H1 (cell line): ENCODE measurements at regions not wholly inside any gene's neighbourhood (a gene's known extent, or its start where the extent isn't known, plus 50 kb on each side); places are given as distances from the start of the nearest gene placed in this dataset.
A peak's percentile ranks its signal among the peaks of the same experiment; 100 is the strongest.

ENCODE experiments used
- CTCF ChIA-PET: fragments of 300-600 bp; sonication (Branson Sonifier 250); formaldehyde crosslinking; loops from one replicate; lab custom pipeline; 2021; ENCODE audit not compliant: partially characterized antibody; lab: Charles Lee
- POLR2A ChIA-PET: fragments of 300-600 bp; sonication (Branson Sonifier 250); formaldehyde crosslinking; loops from one replicate; lab custom pipeline; 2021; ENCODE audit warnings: inconsistent platforms; ENCODE audit not compliant: partially characterized antibody; lab: Charles Lee
- DNase-seq, 2 experiments: peaks; one replicate each; pipeline versions ENCODE4 v3.0.0 to v3.0.0-alpha.2; 2010 to 2022; ENCODE audit warnings: low spot score in 2 of 2, low read depth in 1 of 2, mixed read lengths in 1 of 2
- FAIRE-seq: peaks from 2 replicates; lab custom pipeline; 2011; peaks lifted over from hg19 to GRCh38; lab: Jason Lieb, UNC
- H2AFZ ChIP-seq: 2 replicates; pipeline ENCODE4 v1.8.1; 2012; ENCODE audit warnings: low read length, inconsistent platforms
- H2AK5ac ChIP-seq: 2 replicates; pipeline ENCODE4 v1.6.1; 2013; ENCODE audit warnings: low read depth, low read length
- H2BK120ac ChIP-seq: replicated peaks from 2 replicates; pipeline ENCODE3; 2013; ENCODE audit warnings: low read depth, low read length, inconsistent platforms
- H2BK12ac ChIP-seq: 2 replicates; pipeline ENCODE4 v1.6.1; 2013; ENCODE audit warnings: low read depth, low read length
- H2BK15ac ChIP-seq: 2 replicates; pipeline ENCODE4 v1.6.1; 2013; ENCODE audit warnings: low read length
- H2BK20ac ChIP-seq: 2 replicates; pipeline ENCODE4 v1.6.1; 2013; ENCODE audit warnings: low read length
- H2BK5ac ChIP-seq: 2 replicates; pipeline ENCODE4 v1.6.1; 2013; ENCODE audit warnings: low read depth, low read length
- H3K14ac ChIP-seq: 2 replicates; pipeline ENCODE4 v1.6.1; 2013; ENCODE audit warnings: inconsistent platforms; ENCODE audit not compliant: insufficient read length
- H3K18ac ChIP-seq: 2 replicates; pipeline ENCODE4 v1.6.1; 2013; ENCODE audit warnings: low read length; ENCODE audit errors: extremely low read depth
- H3K23ac ChIP-seq: 2 replicates; pipeline ENCODE4 v1.6.1; 2013; ENCODE audit warnings: inconsistent platforms; ENCODE audit not compliant: insufficient read length
- H3K23me2 ChIP-seq: 2 replicates; pipeline ENCODE4 v1.6.1; 2013; ENCODE audit warnings: low read depth, low read length
- H3K27ac ChIP-seq: 2 replicates; pipeline ENCODE4 v1.6.1; 2011; ENCODE audit warnings: low read depth, low read length, inconsistent platforms
- H3K27me3 ChIP-seq, 4 experiments: replicated peaks in 1 of 4; 1 replicate in 1 of 4; 2 replicates in 3 of 4; pipeline versions ENCODE4 v1.6.1 to v1.8.1; 2011 to 2013; ENCODE audit warnings: low read length in 3 of 4, mild to moderate bottlenecking in 3 of 4, inconsistent platforms in 2 of 4, mixed read lengths in 2 of 4, moderate library complexity in 1 of 4; ENCODE audit not compliant: control insufficient read depth in 3 of 4, insufficient read depth in 3 of 4; ENCODE audit errors: extremely low read depth in 1 of 4
- H3K36me3 ChIP-seq, 4 experiments: 2 replicates each; pipeline versions ENCODE4 v1.6.1 to v1.8.1; 2011 to 2013; ENCODE audit warnings: mild to moderate bottlenecking in 4 of 4, low read length in 3 of 4, moderate library complexity in 2 of 4, control low read depth in 1 of 4, inconsistent platforms in 1 of 4; ENCODE audit not compliant: insufficient read depth in 4 of 4, control insufficient read depth in 2 of 4
- H3K4ac ChIP-seq: replicated peaks from 2 replicates; pipeline ENCODE3; 2013; ENCODE audit warnings: low read length, low read depth, mixed read lengths, inconsistent platforms; ENCODE audit not compliant: insufficient read length
- H3K4me1 ChIP-seq, 4 experiments: replicated peaks in 1 of 4; 1 replicate in 1 of 4; 2 replicates in 3 of 4; pipeline versions ENCODE4 v1.6.1 to v1.8.1; 2011 to 2013; ENCODE audit warnings: low read length in 3 of 4, inconsistent platforms in 2 of 4, mixed read lengths in 1 of 4; ENCODE audit not compliant: insufficient read depth in 4 of 4, control insufficient read depth in 3 of 4
- H3K4me2 ChIP-seq, 2 experiments: 2 replicates each; pipeline versions ENCODE4 v1.6.1 to v1.8.1; 2011 to 2013; ENCODE audit warnings: low read depth in 2 of 2, low read length in 2 of 2, control low read depth in 1 of 2, inconsistent platforms in 1 of 2, mild to moderate bottlenecking in 1 of 2; ENCODE audit not compliant: insufficient read depth in 1 of 2
- H3K4me3 ChIP-seq, 4 experiments: fragments of 200-600, 300-600 bp in 1 of 4; sonication (generic), shearing (Covaris generic), sonication (Bioruptor Twin) in 1 of 4; 2 replicates each; pipeline versions ENCODE4 v1.5.1 to v1.8.1; 2011 to 2016; ENCODE audit warnings: low read length in 4 of 4, low read depth in 3 of 4, control low read depth in 2 of 4, inconsistent platforms in 2 of 4, mild to moderate bottlenecking in 2 of 4, mixed read lengths in 1 of 4, moderate library complexity in 1 of 4; ENCODE audit not compliant: insufficient read depth in 2 of 4; ENCODE audit errors: extremely low read depth in 1 of 4
- H3K56ac ChIP-seq: replicated peaks from 2 replicates; pipeline ENCODE3; 2013; ENCODE audit warnings: low read depth, mild to moderate bottlenecking, mixed read lengths, low read length, inconsistent platforms; ENCODE audit not compliant: insufficient read length
- H3K79me1 ChIP-seq: 2 replicates; pipeline ENCODE4 v1.6.1; 2013; ENCODE audit warnings: low read depth, low read length, control low read depth
- H3K79me2 ChIP-seq, 2 experiments: 2 replicates each; pipeline versions ENCODE4 v1.6.1 to v1.8.1; 2012 to 2013; ENCODE audit warnings: low read length in 2 of 2, mild to moderate bottlenecking in 2 of 2, inconsistent platforms in 1 of 2; ENCODE audit not compliant: insufficient read depth in 2 of 2, control insufficient read depth in 1 of 2
- H3K9ac ChIP-seq, 4 experiments: replicated peaks in 1 of 4; 1 replicate in 1 of 4; 2 replicates in 3 of 4; pipeline versions ENCODE4 v1.6.1 to v1.8.1; 2011 to 2013; ENCODE audit warnings: low read depth in 3 of 4, low read length in 3 of 4, control low read depth in 2 of 4, mild to moderate bottlenecking in 2 of 4, moderate library complexity in 2 of 4, inconsistent platforms in 1 of 4; ENCODE audit errors: extremely low read depth in 1 of 4
- H3K9me3 ChIP-seq, 2 experiments: 2 replicates each; pipeline versions ENCODE4 v1.6.1 to v1.8.1; 2012 to 2013; ENCODE audit warnings: mild to moderate bottlenecking in 2 of 2, moderate library complexity in 2 of 2, control low read depth in 1 of 2, inconsistent platforms in 1 of 2, low read depth in 1 of 2, low read length in 1 of 2, mixed read lengths in 1 of 2; ENCODE audit not compliant: insufficient read depth in 2 of 2
- H4K20me1 ChIP-seq, 2 experiments: replicated peaks in 1 of 2; 2 replicates each; pipeline versions ENCODE3 to v1.8.1; 2011 to 2013; ENCODE audit warnings: inconsistent platforms in 2 of 2, low read length in 2 of 2, mild to moderate bottlenecking in 1 of 2; ENCODE audit not compliant: insufficient read depth in 2 of 2, control insufficient read depth in 1 of 2
- H4K5ac ChIP-seq: 2 replicates; pipeline ENCODE4 v1.6.1; 2013; ENCODE audit warnings: low read length, low read depth, mixed read lengths, inconsistent platforms; ENCODE audit not compliant: insufficient read length
- H4K8ac ChIP-seq: 2 replicates; pipeline ENCODE4 v1.8.0; 2013; ENCODE audit warnings: mild to moderate bottlenecking, moderate library complexity, low read length, inconsistent platforms; ENCODE audit not compliant: insufficient read depth; ENCODE audit errors: extremely low read depth
- H4K91ac ChIP-seq: replicated peaks from 2 replicates; pipeline ENCODE3; 2013; ENCODE audit warnings: low read length, mixed read lengths, inconsistent platforms; ENCODE audit not compliant: insufficient read length
- CBX8 ChIP-seq: fragments of 300-800, 300-1000 bp; sonication (generic); IDR thresholded peaks from 2 replicates; pipeline ENCODE4 v1.7.1; 2016; ENCODE audit warnings: low read depth, low read length, borderline replicate concordance
- EGR1 ChIP-seq: IDR thresholded peaks from 2 replicates; pipeline ENCODE4 v1.6.1; 2011; ENCODE audit warnings: low read depth, low read length, borderline replicate concordance
- GTF2F1 ChIP-seq: IDR thresholded peaks from 2 replicates; pipeline ENCODE4 v1.6.1; 2012; ENCODE audit warnings: low read depth, low read length, improper control_type of control experiment, borderline replicate concordance
- HDAC2 ChIP-seq, 2 experiments: fragments of 300-600 bp in 1 of 2; sonication (generic) in 1 of 2; IDR thresholded peaks; 2 replicates each; pipeline ENCODE4 v1.6.1; 2011 to 2012; ENCODE audit warnings: low read depth in 2 of 2, low read length in 2 of 2, mild to moderate bottlenecking in 2 of 2, moderate library complexity in 2 of 2, borderline replicate concordance in 1 of 2, inconsistent platforms in 1 of 2
- TBP ChIP-seq: IDR thresholded peaks from 2 replicates; pipeline ENCODE4 v1.6.1; 2011; ENCODE audit warnings: low read depth, low read length, improper control_type of control experiment
- TEAD4 ChIP-seq: IDR thresholded peaks from 2 replicates; pipeline ENCODE4 v1.6.1; 2012; ENCODE audit warnings: low read depth, low read length, inconsistent platforms, mixed read lengths
- WGBS, 2 experiments: shearing (Covaris generic) in 1 of 2; methylation state at CpG; one replicate each; pipeline versions ENCODE4 v1.1.6 to v1.1.7; 2013 to 2015; ENCODE audit warnings: low lambda C conversion rate in 2 of 2, mixed read lengths in 2 of 2, inconsistent platforms in 1 of 2, low coverage in 1 of 2, missing lambda C conversion rate in 1 of 2; ENCODE audit not compliant: insufficient replicate concordance in 2 of 2, insufficient coverage in 1 of 2, insufficient read length in 1 of 2; ENCODE audit errors: extremely low coverage in 1 of 2, missing lambda C conversion rate in 1 of 2; 5-methylcytosine and 5-hydroxymethylcytosine counted together
- TF ChIP-seq, protein P1 (sequence below), 3 experiments: IDR thresholded peaks; 1 replicate in 2 of 3; 2 replicates in 1 of 3; pipeline versions ENCODE4 v1.5.1 to v1.6.1; 2011; ENCODE audit warnings: low read length in 3 of 3, mild to moderate bottlenecking in 3 of 3, inconsistent platforms in 2 of 3, low read depth in 1 of 3, moderate library complexity in 1 of 3; ENCODE audit not compliant: insufficient read depth in 1 of 3; ENCODE audit errors: control extremely low read depth in 1 of 3
- TF ChIP-seq, protein P2 (sequence below): IDR thresholded peaks from 2 replicates; pipeline ENCODE4 v1.6.1; 2012; ENCODE audit warnings: low read length, inconsistent platforms

DNA sequence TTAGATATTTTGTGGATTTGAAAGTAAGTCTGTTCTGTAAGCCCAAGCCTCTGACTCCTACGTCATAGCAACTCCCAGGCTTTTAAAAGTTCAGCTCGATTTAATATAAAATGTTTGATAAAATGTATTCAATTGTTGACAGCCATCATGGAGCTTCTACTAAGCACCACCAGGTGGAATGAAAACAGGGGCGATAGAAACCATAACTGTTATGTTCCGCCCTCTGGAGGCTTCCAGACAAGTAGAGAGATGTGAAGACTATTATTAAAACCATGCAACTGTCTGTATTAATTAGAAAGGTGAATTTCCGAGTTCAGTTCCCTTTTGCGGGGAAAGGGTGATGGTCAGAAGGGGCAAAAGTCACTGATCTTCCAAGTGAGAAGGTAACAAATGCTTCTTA is 292.2 kb downstream of the NR2F2 start:
- H3K23me2 ChIP-seq, result no peaks in the 10 kb centered on the region; the same call in 1 of the 2 replicates
- H3K4me2 ChIP-seq, result no peak overlapping the region
- no peak for FAIRE-seq
- no peak overlapping the region for H2AK5ac ChIP-seq
- H3K36me3 ChIP-seq, result no peaks in the 10 kb centered on the region
- no peak overlapping the region for H2BK120ac ChIP-seq
- ChIA-PET POLR2A (no interaction called here), CTCF (interaction anchor here (0.9 to 1.1 kb wide), 2 partner anchors 79 to 229 kb away, joined by 3 to 4 read pairs; no protein-coding TSS in a partner anchor)
- no peak overlapping the region for H4K8ac ChIP-seq
- H3K56ac ChIP-seq, result no peak overlapping the region
- no peak for DNase-seq
- H2BK15ac ChIP-seq, result no peak overlapping the region
- H3K4me3 ChIP-seq, result no peak overlapping the region
- H4K5ac ChIP-seq, result no peak overlapping the region
- no peak overlapping the region for H2BK12ac ChIP-seq
- no peaks in the 10 kb centered on the region for H3K79me1 ChIP-seq
- H4K91ac ChIP-seq, result no peak overlapping the region
- TF ChIP-seq TEAD4 (no peak), EGR1 (no peak), GTF2F1 (no peak), CBX8 (no peak), TBP (no peak), HDAC2 (IDR thresholded peaks at IDR 0.05; ENCODE audit: borderline replicate concordance in 1 of 2, low read depth in 2 of 2, low read length in 2 of 2) (no peak)
- TF ChIP-seq, protein P1, sequence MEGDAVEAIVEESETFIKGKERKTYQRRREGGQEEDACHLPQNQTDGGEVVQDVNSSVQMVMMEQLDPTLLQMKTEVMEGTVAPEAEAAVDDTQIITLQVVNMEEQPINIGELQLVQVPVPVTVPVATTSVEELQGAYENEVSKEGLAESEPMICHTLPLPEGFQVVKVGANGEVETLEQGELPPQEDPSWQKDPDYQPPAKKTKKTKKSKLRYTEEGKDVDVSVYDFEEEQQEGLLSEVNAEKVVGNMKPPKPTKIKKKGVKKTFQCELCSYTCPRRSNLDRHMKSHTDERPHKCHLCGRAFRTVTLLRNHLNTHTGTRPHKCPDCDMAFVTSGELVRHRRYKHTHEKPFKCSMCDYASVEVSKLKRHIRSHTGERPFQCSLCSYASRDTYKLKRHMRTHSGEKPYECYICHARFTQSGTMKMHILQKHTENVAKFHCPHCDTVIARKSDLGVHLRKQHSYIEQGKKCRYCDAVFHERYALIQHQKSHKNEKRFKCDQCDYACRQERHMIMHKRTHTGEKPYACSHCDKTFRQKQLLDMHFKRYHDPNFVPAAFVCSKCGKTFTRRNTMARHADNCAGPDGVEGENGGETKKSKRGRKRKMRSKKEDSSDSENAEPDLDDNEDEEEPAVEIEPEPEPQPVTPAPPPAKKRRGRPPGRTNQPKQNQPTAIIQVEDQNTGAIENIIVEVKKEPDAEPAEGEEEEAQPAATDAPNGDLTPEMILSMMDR (IDR thresholded peaks at IDR 0.05; ENCODE audit: control extremely low read depth in 1 of 3, insufficient read depth in 1 of 3, low read depth in 1 of 3, low read length in 3 of 3), result peak in 1 of 3 experiments; percentile 6; a peak in 1 of 4 replicates
- TF ChIP-seq, protein P2, sequence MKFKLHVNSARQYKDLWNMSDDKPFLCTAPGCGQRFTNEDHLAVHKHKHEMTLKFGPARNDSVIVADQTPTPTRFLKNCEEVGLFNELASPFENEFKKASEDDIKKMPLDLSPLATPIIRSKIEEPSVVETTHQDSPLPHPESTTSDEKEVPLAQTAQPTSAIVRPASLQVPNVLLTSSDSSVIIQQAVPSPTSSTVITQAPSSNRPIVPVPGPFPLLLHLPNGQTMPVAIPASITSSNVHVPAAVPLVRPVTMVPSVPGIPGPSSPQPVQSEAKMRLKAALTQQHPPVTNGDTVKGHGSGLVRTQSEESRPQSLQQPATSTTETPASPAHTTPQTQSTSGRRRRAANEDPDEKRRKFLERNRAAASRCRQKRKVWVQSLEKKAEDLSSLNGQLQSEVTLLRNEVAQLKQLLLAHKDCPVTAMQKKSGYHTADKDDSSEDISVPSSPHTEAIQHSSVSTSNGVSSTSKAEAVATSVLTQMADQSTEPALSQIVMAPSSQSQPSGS, result no peak
- no peaks in the 10 kb centered on the region for H4K20me1 ChIP-seq
- H3K27me3 ChIP-seq, result no peaks in the 10 kb centered on the region; a peak in 1 of 7 replicates
- H3K18ac ChIP-seq, result no peak overlapping the region
- H3K4me1 ChIP-seq, result peaks cover 0 to 2% (median 0%) of the 10 kb centered on the region in 4 experiments; a peak in 3 of 7 replicates
- no peaks in the 10 kb centered on the region for H3K79me2 ChIP-seq
- H3K9me3 ChIP-seq, result no peaks in the 10 kb centered on the region
- H2BK5ac ChIP-seq, result no peak overlapping the region
- H3K4ac ChIP-seq, result no peak overlapping the region
- WGBS, 2 experiments, result 92% methylated on average over 6 of the region's 6 CpGs; no CpG with 5 or more reads in 1 of the 2 experiments
- H2AFZ ChIP-seq, result no peak overlapping the region
- H2BK20ac ChIP-seq, result no peak overlapping the region
- H3K9ac ChIP-seq, result no peak overlapping the region
- H3K23ac ChIP-seq, result no peak overlapping the region
- H3K27ac ChIP-seq, result no peak overlapping the region
- H3K14ac ChIP-seq, result no peak overlapping the region
